GM18505 (cell line): ENCODE measurements at regions not wholly inside any gene's neighbourhood (a gene's known extent, or its start where the extent isn't known, plus 50 kb on each side); places are given as distances from the start of the nearest gene placed in this dataset.
"Not testable (repeated sequence)": the region's sequence is repeated elsewhere in the genome, so short reads cannot be mapped to it uniquely, and the experiment has no call there.

ENCODE experiments used
- ATAC-seq: cut with Tn5 transposase; IDR thresholded peaks from one replicate; pipeline ENCODE4 v1.9.1; 2021; ENCODE audit not compliant: unreplicated experiment
- POLR2A ChIP-seq: IDR thresholded peaks from 4 replicates; pipeline ENCODE4 v1.6.1; 2011; ENCODE audit warnings: borderline replicate concordance; ENCODE audit not compliant: insufficient read depth, insufficient read length; ENCODE audit errors: extremely low read depth

- no peak for ATAC-seq
These were observed 965.6 kb downstream of the XPNPEP1 start for GRCh38 chr10:108957681-108958080.

GRCh38 chr10:108956149-108956548, 967.2 kb downstream of the XPNPEP1 start:
- no peak for ATAC-seq
- TF ChIP-seq POLR2A = no peak

More at GRCh38 chr10:108957681-108958080, 965.6 kb downstream of the XPNPEP1 start:
- no peak for TF ChIP-seq POLR2A

GRCh38 chr10:108920029-108920428, 1003.3 kb downstream of the XPNPEP1 start:
- ATAC-seq = not testable (repeated sequence)

- ATAC-seq = no peak
- TF ChIP-seq POLR2A = no peak
These were observed 1010.0 kb downstream of the XPNPEP1 start for GRCh38 chr10:108913300-108913699.

GRCh38 chr10:108911814-108912541, 1011.3 kb downstream of the XPNPEP1 start:
- ATAC-seq = peak; percentile 63
- TF ChIP-seq POLR2A = no peak

- no peak for TF ChIP-seq POLR2A
- no peak for ATAC-seq
These were observed 1015.2 kb downstream of the XPNPEP1 start for GRCh38 chr10:108908096-108908495.

- ATAC-seq = no peak
- no peak for TF ChIP-seq POLR2A
These were observed 1017.5 kb downstream of the XPNPEP1 start for GRCh38 chr10:108905821-108906220.

GRCh38 chr10:108905171-108905570, 1018.1 kb downstream of the XPNPEP1 start:
- TF ChIP-seq POLR2A = no peak
- ATAC-seq = no peak

GRCh38 chr10:108904163-108904838, 1019.0 kb downstream of the XPNPEP1 start:
- ATAC-seq = no peak
- TF ChIP-seq POLR2A = no peak

GRCh38 chr10:108902619-108903285, 1020.6 kb downstream of the XPNPEP1 start:
- TF ChIP-seq POLR2A = no peak
- peak; percentile 62 for ATAC-seq

- no peak for TF ChIP-seq POLR2A
- no peak for ATAC-seq
These were observed 1021.3 kb downstream of the XPNPEP1 start for GRCh38 chr10:108901781-108902618.

- ATAC-seq = no peak
These were observed 1023.6 kb downstream of the XPNPEP1 start for GRCh38 chr10:108899670-108900069.

GRCh38 chr10:108894402-108895301, 1028.7 kb downstream of the XPNPEP1 start:
- ATAC-seq = peak; percentile 82
- TF ChIP-seq POLR2A = no peak

More at GRCh38 chr10:108899670-108900069, 1023.6 kb downstream of the XPNPEP1 start:
- no peak for TF ChIP-seq POLR2A

GRCh38 chr10:108877095-108877561, 1046.2 kb downstream of the XPNPEP1 start:
- ATAC-seq = no peak
- TF ChIP-seq POLR2A = no peak
